ENCODE measurements at regions not wholly inside any gene's neighbourhood (a gene's known extent, or its start where the extent isn't known, plus 50 kb on each side); places are given as distances from the start of the nearest gene placed in this dataset.

GRCh38 chr5:23635938-23636337, 128.5 kb downstream of the PRDM9 start:
- Histone ChIP-seq H3K36me3 (ENCODE audit: control insufficient read depth, insufficient read depth, low read length) (no peaks in the 10 kb centered on the region), H3K4me1 (ENCODE audit: control insufficient read depth, insufficient read depth, low read length) (no peaks in the 10 kb centered on the region), H3K9ac (ENCODE audit: extremely low read depth, low read length, poor library complexity, severe bottlenecking) (no peak overlapping the region), H3K4me3 (ENCODE audit: low read length) (no peak overlapping the region), H3K9me3 (ENCODE audit: control insufficient read depth, low read length) (no peaks in the 10 kb centered on the region), H3K27me3 (ENCODE audit: control insufficient read depth, insufficient read depth, low read length, poor library complexity, severe bottlenecking) (no peaks in the 10 kb centered on the region), H3K27ac (ENCODE audit: low read depth, low read length) (no peak overlapping the region)
- Mint-ChIP-seq H3K4me3 (no peak overlapping the region), H3K36me3 (ENCODE audit: low read depth) (no peaks in the 10 kb centered on the region), H3K9me3 (no peaks in the 10 kb centered on the region), H3K27me3 (ENCODE audit: insufficient read depth) (no peaks in the 10 kb centered on the region), H3K4me1 (no peaks in the 10 kb centered on the region), H3K27ac (no peak overlapping the region)
- no peak for DNase-seq
- TF ChIP-seq CTCF (conservative IDR thresholded peaks at IDR 0.05): no peak

GRCh38 chr5:23639326-23639725, 131.9 kb downstream of the PRDM9 start:
- H3K9me3 Mint-ChIP-seq: peaks cover 16% of the 10 kb centered on the region
- DNase-seq: no peak
- H3K27ac Mint-ChIP-seq: no peak overlapping the region
- Histone ChIP-seq H3K4me3 (ENCODE audit: low read length) (no peak overlapping the region), H3K36me3 (ENCODE audit: control insufficient read depth, insufficient read depth, low read length) (no peaks in the 10 kb centered on the region), H3K27ac (ENCODE audit: low read depth, low read length) (no peak overlapping the region), H3K4me1 (ENCODE audit: control insufficient read depth, insufficient read depth, low read length) (no peaks in the 10 kb centered on the region), H3K9me3 (ENCODE audit: control insufficient read depth, low read length) (no peaks in the 10 kb centered on the region), H3K9ac (ENCODE audit: extremely low read depth, low read length, poor library complexity, severe bottlenecking) (no peak overlapping the region), H3K27me3 (ENCODE audit: control insufficient read depth, insufficient read depth, low read length, poor library complexity, severe bottlenecking) (no peaks in the 10 kb centered on the region)
- H3K4me3 Mint-ChIP-seq: no peak overlapping the region
- TF ChIP-seq CTCF (conservative IDR thresholded peaks at IDR 0.05): no peak
- H3K27me3 Mint-ChIP-seq (ENCODE audit: insufficient read depth): no peaks in the 10 kb centered on the region
- no peaks in the 10 kb centered on the region for H3K36me3 Mint-ChIP-seq (ENCODE audit: low read depth)
- H3K4me1 Mint-ChIP-seq: no peaks in the 10 kb centered on the region
- 85 to 88% methylated on average over 1 of the region's 1 CpG for WGBS, 2 experiments (ENCODE audit: insufficient coverage in 1 of 2, insufficient read length in 1 of 2)

GRCh38 chr5:23648656-23649055, 141.2 kb downstream of the PRDM9 start:
- H3K4me1 ChIP-seq (ENCODE audit: control insufficient read depth, insufficient read depth, low read length): no peaks in the 10 kb centered on the region
- no peak overlapping the region for H3K4me3 ChIP-seq (ENCODE audit: low read length)
- no peak overlapping the region for H3K4me3 Mint-ChIP-seq
- DNase-seq: no peak
- no peaks in the 10 kb centered on the region for H3K27me3 Mint-ChIP-seq (ENCODE audit: insufficient read depth)
- H3K27ac ChIP-seq (ENCODE audit: low read depth, low read length): no peak overlapping the region
- H3K9me3 Mint-ChIP-seq: peaks cover 2% of the 10 kb centered on the region
- H3K36me3 Mint-ChIP-seq (ENCODE audit: low read depth): no peaks in the 10 kb centered on the region
- H3K9me3 ChIP-seq (ENCODE audit: control insufficient read depth, low read length): no peaks in the 10 kb centered on the region
- H3K27ac Mint-ChIP-seq: no peak overlapping the region
- TF ChIP-seq CTCF (conservative IDR thresholded peaks at IDR 0.05): no peak
- H3K9ac ChIP-seq (ENCODE audit: extremely low read depth, low read length, poor library complexity, severe bottlenecking): no peak overlapping the region
- WGBS, 2 experiments (ENCODE audit: insufficient coverage in 1 of 2, insufficient read length in 1 of 2): 80 to 90% methylated on average over 1 of the region's 1 CpG
- no peaks in the 10 kb centered on the region for H3K27me3 ChIP-seq (ENCODE audit: control insufficient read depth, insufficient read depth, low read length, poor library complexity, severe bottlenecking)
- no peaks in the 10 kb centered on the region for H3K4me1 Mint-ChIP-seq
- no peaks in the 10 kb centered on the region for H3K36me3 ChIP-seq (ENCODE audit: control insufficient read depth, insufficient read depth, low read length)

Measured in endodermal cell (in vitro differentiated cells).